ENCODE measurements at regions not wholly inside any gene's neighbourhood (a gene's known extent, or its start where the extent isn't known, plus 50 kb on each side); places are given as distances from the start of the nearest gene placed in this dataset.

GRCh38 chr13:33891196-33891742 lies 73.3 kb downstream of the RFC3 start:
- no peak for DNase-seq (ENCODE audit: low spot score)

GRCh38 chr13:33893559-33893958 lies 75.6 kb downstream of the RFC3 start:
- no peak for DNase-seq (ENCODE audit: low spot score)

- DNase-seq (ENCODE audit: low spot score), result no peak
These were observed 86.5 kb downstream of the RFC3 start for GRCh38 chr13:33904431-33904830.

- DNase-seq (ENCODE audit: low spot score), result no peak
These were observed 90.2 kb downstream of the RFC3 start for GRCh38 chr13:33908116-33908515.

- peak; percentile 20 for DNase-seq (ENCODE audit: low spot score)
These were observed 92.3 kb downstream of the RFC3 start for GRCh38 chr13:33910255-33910654.

- no peak for DNase-seq (ENCODE audit: low spot score)
These were observed 93.6 kb downstream of the RFC3 start for GRCh38 chr13:33911521-33911920.

- DNase-seq (ENCODE audit: low spot score), result peak; percentile 37
These were observed 95.9 kb downstream of the RFC3 start for GRCh38 chr13:33913829-33914228.

GRCh38 chr13:33917190-33917589 lies 99.2 kb downstream of the RFC3 start:
- DNase-seq (ENCODE audit: low spot score), result no peak

GRCh38 chr13:33918199-33918932 lies 100.4 kb downstream of the RFC3 start:
- DNase-seq (ENCODE audit: low spot score), result peak; percentile 29

- DNase-seq (ENCODE audit: low spot score), result no peak
These were observed 101.2 kb downstream of the RFC3 start for GRCh38 chr13:33919120-33919519.

GRCh38 chr13:33925563-33925962 lies 107.6 kb downstream of the RFC3 start:
- no peak for DNase-seq (ENCODE audit: low spot score)

GRCh38 chr13:33927315-33927714 lies 109.4 kb downstream of the RFC3 start:
- no peak for DNase-seq (ENCODE audit: low spot score)

GRCh38 chr13:33931397-33932311 lies 113.7 kb downstream of the RFC3 start:
- DNase-seq (ENCODE audit: low spot score), result peak; percentile 28

GRCh38 chr13:33932769-33933406 lies 114.9 kb downstream of the RFC3 start:
- DNase-seq (ENCODE audit: low spot score), result no peak

GRCh38 chr13:33933810-33934209 lies 115.9 kb downstream of the RFC3 start:
- no peak for DNase-seq (ENCODE audit: low spot score)

GRCh38 chr13:33934343-33934742 lies 116.4 kb downstream of the RFC3 start:
- DNase-seq (ENCODE audit: low spot score), result no peak

- no peak for DNase-seq (ENCODE audit: low spot score)
These were observed 117.0 kb downstream of the RFC3 start for GRCh38 chr13:33934951-33935371.

GRCh38 chr13:33935969-33936368 lies 118.0 kb downstream of the RFC3 start:
- DNase-seq (ENCODE audit: low spot score), result no peak

GRCh38 chr13:33937373-33938098 lies 119.6 kb downstream of the RFC3 start:
- no peak for DNase-seq (ENCODE audit: low spot score)

GRCh38 chr13:33940256-33940655 lies 122.3 kb downstream of the RFC3 start:
- no peak for DNase-seq (ENCODE audit: low spot score)

- no peak for DNase-seq (ENCODE audit: low spot score)
These were observed 122.9 kb downstream of the RFC3 start for GRCh38 chr13:33940898-33941297.

GRCh38 chr13:33945477-33945876 lies 127.5 kb downstream of the RFC3 start:
- no peak for DNase-seq (ENCODE audit: low spot score)
